Large intestine (tissue), 3 donors: ENCODE measurements at regions not wholly inside any gene's neighbourhood (a gene's known extent, or its start where the extent isn't known, plus 50 kb on each side); places are given as distances from the start of the nearest gene placed in this dataset.
"Not testable (repeated sequence)": the region's sequence is repeated elsewhere in the genome, so short reads cannot be mapped to it uniquely, and the experiment has no call there.

Experiments
- DNase-seq, 2 donors: peaks; one replicate each; pipeline versions ENCODE4 v3.0.0 to v3.0.0-alpha.2; 2013
- H3K27ac ChIP-seq: one replicate; pipeline ENCODE4 v1.5.1; 2013; ENCODE audit warnings: low read length
- H3K27me3 ChIP-seq: 2 replicates; pipeline ENCODE4 v1.6.1; 2013; ENCODE audit warnings: low read length; ENCODE audit not compliant: control insufficient read depth, insufficient read depth
- H3K36me3 ChIP-seq: 2 replicates; pipeline ENCODE4 v1.6.1; 2013; ENCODE audit warnings: low read length; ENCODE audit not compliant: control insufficient read depth, insufficient read depth
- H3K4me1 ChIP-seq: one replicate; pipeline ENCODE4 v1.6.1; 2013; ENCODE audit warnings: low read length; ENCODE audit not compliant: control insufficient read depth, insufficient read depth
- H3K4me3 ChIP-seq: one replicate; pipeline ENCODE4 v1.5.1; 2013; ENCODE audit warnings: low read length
- H3K9me3 ChIP-seq: one replicate; pipeline ENCODE4 v1.6.1; 2013; ENCODE audit warnings: mild to moderate bottlenecking, low read depth, low read length, moderate library complexity; ENCODE audit not compliant: control insufficient read depth
- WGBS: methylation state at CpG from one replicate; pipeline ENCODE4 v1.1.5; 2013; ENCODE audit warnings: low lambda C conversion rate; ENCODE audit not compliant: insufficient coverage; 5-methylcytosine and 5-hydroxymethylcytosine counted together

DNA sequence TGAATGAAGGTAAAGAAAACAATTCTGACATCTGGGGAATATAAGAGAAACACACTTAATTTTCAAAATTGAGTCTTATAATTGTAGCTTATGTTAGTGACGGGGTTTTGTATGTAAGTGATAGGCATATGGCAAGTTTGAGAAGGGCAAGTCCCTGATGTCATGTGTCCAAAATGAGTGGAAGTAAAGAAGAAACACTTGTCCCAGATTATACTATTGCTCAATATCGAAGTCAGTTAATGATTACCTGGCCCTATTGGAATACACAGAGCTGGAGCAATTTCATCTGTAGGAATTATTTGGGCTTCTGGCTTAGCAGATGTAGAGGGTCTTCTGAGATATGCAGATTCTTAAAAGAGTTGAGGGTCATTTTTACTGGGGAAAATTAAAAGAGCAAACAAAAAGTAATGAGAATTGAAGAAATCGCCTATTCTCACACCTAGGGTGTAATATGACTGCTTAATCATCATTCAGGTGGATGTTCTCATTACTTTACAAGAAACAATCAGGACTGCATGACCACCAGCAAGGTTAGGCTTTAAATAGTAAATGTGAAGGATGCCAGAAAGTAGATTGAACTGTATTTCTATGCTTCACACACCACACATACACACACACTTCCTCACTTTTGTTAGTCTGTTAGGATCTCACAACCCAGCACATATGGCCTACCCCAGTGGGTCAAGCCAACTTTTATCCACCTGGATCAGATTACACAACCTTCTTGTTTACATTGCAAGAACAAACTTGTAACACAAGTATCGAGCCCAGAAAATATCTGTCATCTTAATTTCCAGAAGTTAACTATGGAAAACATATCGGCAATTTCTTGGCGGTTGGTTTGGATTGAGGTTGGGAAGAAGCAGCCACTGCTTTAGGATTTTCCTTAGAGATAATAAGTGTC is 183.3 kb upstream of the LRRC3B start:
- Histone ChIP-seq H3K27ac (no peak overlapping the region), H3K4me3 (no peak overlapping the region), H3K9me3 (no peaks in the 10 kb centered on the region), H3K4me1 (no peaks in the 10 kb centered on the region), H3K36me3 (no peaks in the 10 kb centered on the region), H3K27me3 (no peaks in the 10 kb centered on the region)
- WGBS: 80% methylated on average over 1 of the region's 6 CpGs
- DNase-seq: no peak

DNA sequence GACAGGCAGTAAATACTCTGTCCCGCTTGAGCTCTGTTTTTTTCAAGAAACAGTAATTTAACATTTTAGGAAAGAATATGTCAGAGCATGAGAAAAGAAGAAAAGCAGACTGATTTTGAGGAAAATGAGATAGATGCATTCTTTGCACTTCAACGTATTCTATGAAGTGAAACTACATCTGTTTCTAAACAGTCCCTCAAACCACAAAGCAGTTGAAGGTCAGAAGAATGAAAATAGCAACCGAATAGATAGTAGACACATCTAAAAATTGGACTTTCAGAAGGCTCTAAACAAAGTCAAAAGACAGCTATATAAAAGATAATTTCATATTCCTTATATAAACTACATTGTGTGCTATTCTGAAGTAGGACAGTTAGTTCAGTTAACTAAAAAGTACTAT is 172.6 kb upstream of the LRRC3B start:
- H3K9me3 ChIP-seq: no peaks in the 10 kb centered on the region
- no peaks in the 10 kb centered on the region for H3K27me3 ChIP-seq
- no peak overlapping the region for H3K27ac ChIP-seq
- H3K36me3 ChIP-seq: no peaks in the 10 kb centered on the region
- no peaks in the 10 kb centered on the region for H3K4me1 ChIP-seq
- no peak overlapping the region for H3K4me3 ChIP-seq
- 58% methylated on average over 2 of the region's 3 CpGs for WGBS
- DNase-seq: no peak

DNA sequence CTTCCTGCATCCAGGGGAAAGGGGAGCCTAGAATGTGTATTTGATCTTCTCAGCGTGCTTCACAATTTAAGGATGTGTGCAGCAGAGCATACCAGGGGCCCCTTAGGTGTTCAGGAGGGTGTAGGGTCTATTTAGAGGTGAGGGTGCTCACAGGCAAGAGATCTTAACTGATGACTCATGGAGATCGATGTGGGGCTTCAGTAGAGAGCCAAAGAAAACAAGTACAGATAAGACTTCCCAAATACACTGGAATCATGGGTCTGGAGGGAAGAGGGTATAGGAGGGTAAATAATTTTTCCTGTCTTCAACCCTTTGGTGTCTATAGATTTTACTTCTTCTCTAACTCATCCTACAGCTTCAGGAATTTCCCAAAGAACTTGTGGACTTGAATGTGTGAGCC is 170.2 kb upstream of the LRRC3B start:
- Histone ChIP-seq H3K27me3 (no peaks in the 10 kb centered on the region), H3K4me1 (no peaks in the 10 kb centered on the region), H3K36me3 (no peaks in the 10 kb centered on the region), H3K27ac (no peak overlapping the region), H3K9me3 (no peaks in the 10 kb centered on the region), H3K4me3 (no peak overlapping the region)
- WGBS: no CpG with 5 or more reads among the region's 2 CpGs
- no peak for DNase-seq

DNA sequence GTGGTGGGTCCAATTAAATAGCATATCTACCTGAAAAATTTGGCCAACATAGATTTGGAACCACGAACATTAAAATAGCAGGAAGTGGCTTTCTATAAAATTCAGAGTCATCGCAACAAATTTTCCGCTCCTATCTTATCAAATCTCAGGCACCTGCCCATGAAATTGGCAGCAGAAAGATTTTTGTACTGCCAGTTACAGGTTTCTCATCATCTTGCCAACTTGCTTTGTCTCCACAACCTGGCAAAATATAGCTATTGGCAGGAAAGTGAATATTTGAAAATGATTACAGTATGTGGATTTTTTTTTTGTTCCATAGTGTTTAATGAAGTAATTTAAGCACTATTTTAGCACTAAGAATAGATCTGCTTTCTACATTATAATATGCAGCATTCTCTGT is 161.6 kb upstream of the LRRC3B start:
- H3K4me3 ChIP-seq: no peak overlapping the region
- DNase-seq: no peak
- H3K9me3 ChIP-seq: no peaks in the 10 kb centered on the region
- 100% methylated on average over 2 of the region's 3 CpGs for WGBS
- H3K4me1 ChIP-seq: no peaks in the 10 kb centered on the region
- no peaks in the 10 kb centered on the region for H3K27me3 ChIP-seq
- no peak overlapping the region for H3K27ac ChIP-seq
- no peaks in the 10 kb centered on the region for H3K36me3 ChIP-seq

DNA sequence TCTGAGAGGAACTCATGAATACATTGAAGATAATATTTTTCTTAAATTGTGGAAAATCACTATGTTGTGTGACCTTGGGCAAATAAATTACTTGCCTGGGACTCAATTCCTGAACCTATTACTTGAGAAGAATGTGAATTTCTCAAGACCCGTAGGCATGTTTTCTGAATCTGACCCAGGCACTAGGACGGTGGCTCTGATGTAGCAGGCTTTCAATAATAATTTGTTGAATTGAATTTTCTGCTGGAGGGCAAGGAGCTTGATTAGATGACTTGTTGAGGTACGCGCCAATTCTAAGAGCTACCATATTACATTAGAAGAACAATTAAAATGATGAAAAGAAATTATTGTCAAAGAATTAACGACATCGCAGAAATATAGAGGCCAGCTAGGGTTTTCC is 150.2 kb upstream of the LRRC3B start:
- Histone ChIP-seq H3K9me3 (no peaks in the 10 kb centered on the region), H3K27me3 (no peaks in the 10 kb centered on the region), H3K4me1 (no peaks in the 10 kb centered on the region), H3K4me3 (no peak overlapping the region), H3K27ac (no peak overlapping the region), H3K36me3 (no peaks in the 10 kb centered on the region)
- DNase-seq: no peak
- 90% methylated on average over 4 of the region's 6 CpGs for WGBS

DNA sequence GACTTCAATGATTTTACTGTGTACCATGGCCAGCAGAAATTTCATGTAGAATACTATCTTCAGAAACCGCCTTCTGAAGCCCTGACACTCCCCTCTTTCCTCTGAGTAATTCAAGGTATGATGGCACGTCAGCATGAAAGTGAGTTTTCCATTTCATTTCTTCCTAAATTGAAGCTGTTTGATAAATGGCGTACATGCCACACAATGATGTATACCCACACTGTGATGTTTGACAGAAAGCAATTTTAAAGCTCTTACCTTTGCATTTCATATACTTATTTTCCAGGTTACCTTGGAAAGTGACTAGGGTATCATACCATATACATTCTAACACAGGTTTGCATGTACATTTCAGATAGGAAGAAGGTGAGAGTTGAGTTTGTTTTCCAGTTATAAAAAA is 147.9 kb upstream of the LRRC3B start:
- no peak for DNase-seq
- H3K27ac ChIP-seq: no peak overlapping the region
- H3K4me3 ChIP-seq: no peak overlapping the region
- H3K4me1 ChIP-seq: no peaks in the 10 kb centered on the region
- WGBS: 80% methylated on average over 1 of the region's 3 CpGs
- H3K9me3 ChIP-seq: no peaks in the 10 kb centered on the region
- H3K27me3 ChIP-seq: no peaks in the 10 kb centered on the region
- no peaks in the 10 kb centered on the region for H3K36me3 ChIP-seq

DNA sequence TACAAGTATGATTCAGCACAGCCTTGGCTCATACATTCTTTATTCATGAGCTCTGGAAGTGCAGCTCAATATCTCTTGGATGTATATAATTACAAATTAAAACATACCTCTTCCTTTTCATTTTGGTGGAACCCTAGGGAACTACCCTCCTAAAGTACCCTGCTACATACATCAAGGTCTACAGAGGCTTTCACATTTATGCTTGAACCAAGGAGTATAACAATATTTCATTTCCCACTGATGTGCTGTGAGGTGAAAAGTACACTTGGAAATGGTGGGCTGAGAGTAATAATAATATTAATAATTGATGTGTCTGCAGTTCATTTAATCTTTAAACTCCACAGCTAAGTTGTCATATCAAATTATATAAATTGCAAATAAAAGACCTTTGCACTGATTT is 142.2 kb upstream of the LRRC3B start:
- H3K27ac ChIP-seq: no peak overlapping the region
- no peak for DNase-seq
- no peaks in the 10 kb centered on the region for H3K9me3 ChIP-seq
- H3K4me3 ChIP-seq: no peak overlapping the region
- H3K27me3 ChIP-seq: no peaks in the 10 kb centered on the region
- H3K4me1 ChIP-seq: no peaks in the 10 kb centered on the region
- no peaks in the 10 kb centered on the region for H3K36me3 ChIP-seq

DNA sequence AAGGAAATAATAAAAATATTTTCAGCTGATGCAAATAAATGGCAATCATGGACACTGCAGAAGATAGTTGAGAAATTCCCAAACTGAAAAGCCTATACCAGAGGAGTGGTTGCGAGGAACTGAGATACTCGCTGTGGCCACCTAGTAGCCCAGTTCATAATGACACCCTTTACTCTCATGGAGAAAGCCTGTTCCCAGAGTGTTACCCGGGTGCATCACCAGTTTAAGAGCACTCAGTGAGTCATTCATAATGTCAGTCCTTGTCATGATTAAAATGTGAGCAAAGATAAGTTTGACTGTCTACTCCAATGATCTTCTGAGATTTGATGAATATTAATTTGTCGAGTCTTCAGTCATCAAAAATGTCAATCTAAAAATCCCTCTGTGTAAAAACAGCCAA is 138.4 kb upstream of the LRRC3B start:
- DNase-seq: no peak
- no peaks in the 10 kb centered on the region for H3K27me3 ChIP-seq
- no peaks in the 10 kb centered on the region for H3K4me1 ChIP-seq
- H3K27ac ChIP-seq: no peak overlapping the region
- H3K4me3 ChIP-seq: no peak overlapping the region
- 20% methylated on average over 1 of the region's 4 CpGs for WGBS
- no peaks in the 10 kb centered on the region for H3K9me3 ChIP-seq
- no peaks in the 10 kb centered on the region for H3K36me3 ChIP-seq

DNA sequence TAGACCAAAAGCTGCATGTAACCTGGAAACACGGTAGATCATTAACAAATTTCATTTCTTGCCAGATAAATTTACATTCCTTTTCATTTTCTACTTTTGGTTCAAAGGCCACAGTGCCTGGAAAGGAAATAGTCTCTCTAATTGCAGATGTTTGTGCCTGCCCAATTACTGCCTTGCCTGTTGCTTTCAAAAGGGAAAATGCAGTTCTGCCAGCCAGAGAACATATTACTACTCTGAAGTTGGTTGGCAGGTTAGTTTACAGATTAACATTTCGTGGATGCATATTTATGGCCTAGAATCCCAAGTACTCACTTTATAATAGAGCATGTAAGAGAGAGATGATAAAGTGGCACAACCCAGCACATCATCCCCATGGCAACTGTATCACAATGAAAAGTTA is 124.3 kb upstream of the LRRC3B start:
- WGBS: 0% methylated on average over 1 of the region's 2 CpGs
- no peak for DNase-seq
- no peaks in the 10 kb centered on the region for H3K27me3 ChIP-seq
- H3K9me3 ChIP-seq: no peaks in the 10 kb centered on the region
- H3K36me3 ChIP-seq: no peaks in the 10 kb centered on the region
- no peak overlapping the region for H3K27ac ChIP-seq
- H3K4me1 ChIP-seq: no peaks in the 10 kb centered on the region
- H3K4me3 ChIP-seq: no peak overlapping the region

DNA sequence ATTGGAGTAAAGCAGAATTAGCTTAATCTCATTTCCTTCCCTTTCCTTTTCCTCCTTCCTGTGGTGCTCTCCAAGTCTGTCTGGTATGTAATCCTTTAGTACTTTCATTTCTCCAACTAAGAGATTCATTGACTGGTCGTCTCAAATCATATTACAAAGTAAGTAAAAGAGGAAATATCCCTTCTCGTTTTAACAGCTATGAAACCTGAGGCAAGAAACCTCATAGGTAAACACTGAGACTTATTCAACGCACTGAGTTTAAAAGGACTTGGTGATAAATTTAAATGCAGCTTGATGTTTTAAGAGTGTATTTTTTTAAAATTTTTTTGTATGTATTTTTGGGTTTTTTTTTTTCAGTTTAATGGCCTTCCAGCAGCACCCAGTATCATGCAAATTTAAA is 117.2 kb upstream of the LRRC3B start:
- no peaks in the 10 kb centered on the region for H3K4me1 ChIP-seq
- no peak overlapping the region for H3K4me3 ChIP-seq
- WGBS: 57% methylated on average over 3 of the region's 3 CpGs
- no peak overlapping the region for H3K27ac ChIP-seq
- no peaks in the 10 kb centered on the region for H3K9me3 ChIP-seq
- no peaks in the 10 kb centered on the region for H3K36me3 ChIP-seq
- H3K27me3 ChIP-seq: no peaks in the 10 kb centered on the region
- DNase-seq: no peak

DNA sequence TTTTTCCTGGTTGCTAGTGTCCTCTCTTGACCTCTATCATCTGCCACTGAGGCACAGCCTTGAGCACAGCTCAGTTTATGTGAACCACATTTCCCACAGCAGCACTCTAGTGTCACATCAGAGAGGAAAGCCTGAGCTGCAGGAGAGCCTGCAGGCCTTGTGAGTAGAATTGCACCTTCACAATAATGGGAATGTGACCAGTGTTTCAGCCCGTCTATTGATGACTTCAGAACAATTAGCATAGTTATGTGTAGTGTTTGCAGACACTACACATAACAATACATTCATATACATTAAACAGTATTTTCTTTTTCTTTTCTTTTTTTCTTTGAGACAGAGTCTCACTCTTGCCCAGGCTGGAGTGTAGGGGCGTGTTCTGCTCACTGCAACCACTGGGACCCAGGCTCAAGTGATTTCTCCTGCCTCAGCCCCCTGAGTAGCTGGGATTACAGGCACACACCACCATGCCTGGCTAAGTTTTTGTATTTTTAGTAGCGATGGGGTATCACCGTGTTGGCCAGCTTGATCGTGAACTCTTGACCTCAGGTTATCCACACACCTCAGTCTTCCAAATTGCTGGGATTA is 108.0 kb upstream of the LRRC3B start:
- WGBS: no CpG with 5 or more reads among the region's 5 CpGs
- H3K4me1 ChIP-seq, H3K27me3 ChIP-seq, H3K9me3 ChIP-seq, H3K36me3 ChIP-seq, H3K4me3 ChIP-seq, H3K27ac ChIP-seq, DNase-seq: not testable (repeated sequence)
